ENCODE measurements at regions not wholly inside any gene's neighbourhood (a gene's known extent, or its start where the extent isn't known, plus 50 kb on each side); places are given as distances from the start of the nearest gene placed in this dataset.

DNA sequence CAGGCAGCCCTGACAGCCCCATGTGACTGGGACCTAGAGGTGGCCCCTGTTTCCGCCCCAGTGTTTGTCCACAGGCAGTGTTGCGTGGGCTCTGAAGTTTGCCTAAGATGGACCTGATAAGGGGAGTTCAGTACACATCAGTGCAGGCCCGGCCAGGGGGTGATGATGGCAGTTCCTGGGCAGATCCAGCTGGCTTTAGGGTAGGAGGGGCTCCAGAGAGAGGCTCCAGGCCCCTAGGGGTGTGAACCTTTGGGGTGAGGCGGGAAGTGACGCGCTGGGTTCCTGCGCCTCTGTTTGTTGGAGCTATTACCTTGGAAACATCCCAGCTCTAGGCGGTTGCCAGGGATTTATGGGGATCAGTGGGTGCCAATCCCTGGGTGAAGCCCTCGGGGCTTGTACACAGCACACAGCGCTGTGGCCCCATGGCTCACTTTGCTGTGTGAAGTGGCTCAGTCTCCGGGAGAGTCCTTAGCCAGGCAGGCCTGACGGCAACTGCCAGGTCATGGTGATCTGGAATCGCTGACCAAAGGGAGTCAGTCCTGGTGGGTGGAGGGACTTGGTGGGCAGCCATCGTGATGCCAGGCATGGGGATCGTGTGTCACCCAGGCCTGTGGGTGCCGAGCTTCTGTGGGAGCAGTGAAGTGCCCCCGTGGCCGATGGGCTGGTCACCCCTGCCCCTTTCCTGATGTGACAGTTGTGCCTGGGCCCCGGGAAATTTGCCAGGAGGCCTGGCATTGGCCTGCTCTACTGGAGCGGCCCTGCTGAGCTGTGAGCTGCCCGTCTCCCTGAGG lies 146.1 kb downstream of the SEC14L1 start (continued):
- TF ChIP-seq, protein P1, sequence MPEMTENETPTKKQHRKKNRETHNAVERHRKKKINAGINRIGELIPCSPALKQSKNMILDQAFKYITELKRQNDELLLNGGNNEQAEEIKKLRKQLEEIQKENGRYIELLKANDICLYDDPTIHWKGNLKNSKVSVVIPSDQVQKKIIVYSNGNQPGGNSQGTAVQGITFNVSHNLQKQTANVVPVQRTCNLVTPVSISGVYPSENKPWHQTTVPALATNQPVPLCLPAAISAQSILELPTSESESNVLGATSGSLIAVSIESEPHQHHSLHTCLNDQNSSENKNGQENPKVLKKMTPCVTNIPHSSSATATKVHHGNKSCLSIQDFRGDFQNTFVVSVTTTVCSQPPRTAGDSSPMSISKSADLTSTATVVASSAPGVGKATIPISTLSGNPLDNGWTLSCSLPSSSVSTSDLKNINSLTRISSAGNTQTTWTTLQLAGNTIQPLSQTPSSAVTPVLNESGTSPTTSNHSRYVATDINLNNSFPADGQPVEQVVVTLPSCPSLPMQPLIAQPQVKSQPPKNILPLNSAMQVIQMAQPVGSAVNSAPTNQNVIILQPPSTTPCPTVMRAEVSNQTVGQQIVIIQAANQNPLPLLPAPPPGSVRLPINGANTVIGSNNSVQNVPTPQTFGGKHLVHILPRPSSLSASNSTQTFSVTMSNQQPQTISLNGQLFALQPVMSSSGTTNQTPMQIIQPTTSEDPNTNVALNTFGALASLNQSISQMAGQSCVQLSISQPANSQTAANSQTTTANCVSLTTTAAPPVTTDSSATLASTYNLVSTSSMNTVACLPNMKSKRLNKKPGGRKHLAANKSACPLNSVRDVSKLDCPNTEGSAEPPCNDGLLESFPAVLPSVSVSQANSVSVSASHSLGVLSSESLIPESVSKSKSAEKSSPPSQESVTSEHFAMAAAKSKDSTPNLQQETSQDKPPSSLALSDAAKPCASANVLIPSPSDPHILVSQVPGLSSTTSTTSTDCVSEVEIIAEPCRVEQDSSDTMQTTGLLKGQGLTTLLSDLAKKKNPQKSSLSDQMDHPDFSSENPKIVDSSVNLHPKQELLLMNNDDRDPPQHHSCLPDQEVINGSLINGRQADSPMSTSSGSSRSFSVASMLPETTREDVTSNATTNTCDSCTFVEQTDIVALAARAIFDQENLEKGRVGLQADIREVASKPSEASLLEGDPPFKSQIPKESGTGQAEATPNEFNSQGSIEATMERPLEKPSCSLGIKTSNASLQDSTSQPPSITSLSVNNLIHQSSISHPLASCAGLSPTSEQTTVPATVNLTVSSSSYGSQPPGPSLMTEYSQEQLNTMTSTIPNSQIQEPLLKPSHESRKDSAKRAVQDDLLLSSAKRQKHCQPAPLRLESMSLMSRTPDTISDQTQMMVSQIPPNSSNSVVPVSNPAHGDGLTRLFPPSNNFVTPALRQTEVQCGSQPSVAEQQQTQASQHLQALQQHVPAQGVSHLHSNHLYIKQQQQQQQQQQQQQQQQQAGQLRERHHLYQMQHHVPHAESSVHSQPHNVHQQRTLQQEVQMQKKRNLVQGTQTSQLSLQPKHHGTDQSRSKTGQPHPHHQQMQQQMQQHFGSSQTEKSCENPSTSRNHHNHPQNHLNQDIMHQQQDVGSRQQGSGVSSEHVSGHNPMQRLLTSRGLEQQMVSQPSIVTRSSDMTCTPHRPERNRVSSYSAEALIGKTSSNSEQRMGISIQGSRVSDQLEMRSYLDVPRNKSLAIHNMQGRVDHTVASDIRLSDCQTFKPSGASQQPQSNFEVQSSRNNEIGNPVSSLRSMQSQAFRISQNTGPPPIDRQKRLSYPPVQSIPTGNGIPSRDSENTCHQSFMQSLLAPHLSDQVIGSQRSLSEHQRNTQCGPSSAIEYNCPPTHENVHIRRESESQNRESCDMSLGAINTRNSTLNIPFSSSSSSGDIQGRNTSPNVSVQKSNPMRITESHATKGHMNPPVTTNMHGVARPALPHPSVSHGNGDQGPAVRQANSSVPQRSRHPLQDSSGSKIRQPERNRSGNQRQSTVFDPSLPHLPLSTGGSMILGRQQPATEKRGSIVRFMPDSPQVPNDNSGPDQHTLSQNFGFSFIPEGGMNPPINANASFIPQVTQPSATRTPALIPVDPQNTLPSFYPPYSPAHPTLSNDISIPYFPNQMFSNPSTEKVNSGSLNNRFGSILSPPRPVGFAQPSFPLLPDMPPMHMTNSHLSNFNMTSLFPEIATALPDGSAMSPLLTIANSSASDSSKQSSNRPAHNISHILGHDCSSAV (CRISPR knock-in tag; IDR thresholded peaks at IDR 0.05; ENCODE audit: borderline replicate concordance), result no peak
- TF ChIP-seq, protein P2, sequence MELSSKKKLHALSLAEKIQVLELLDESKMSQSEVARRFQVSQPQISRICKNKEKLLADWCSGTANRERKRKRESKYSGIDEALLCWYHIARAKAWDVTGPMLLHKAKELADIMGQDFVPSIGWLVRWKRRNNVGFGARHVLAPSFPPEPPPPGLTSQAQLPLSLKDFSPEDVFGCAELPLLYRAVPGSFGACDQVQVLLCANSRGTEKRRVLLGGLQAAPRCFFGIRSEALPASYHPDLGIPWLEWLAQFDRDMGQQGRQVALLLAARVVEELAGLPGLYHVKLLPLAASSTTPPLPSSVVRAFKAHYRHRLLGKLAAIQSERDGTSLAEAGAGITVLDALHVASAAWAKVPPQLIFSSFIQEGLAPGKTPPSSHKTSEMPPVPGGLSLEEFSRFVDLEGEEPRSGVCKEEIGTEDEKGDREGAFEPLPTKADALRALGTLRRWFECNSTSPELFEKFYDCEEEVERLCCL (CRISPR knock-in tag; IDR thresholded peaks at IDR 0.05; ENCODE audit: borderline replicate concordance), result no peak
- peak; percentile 79 for TF ChIP-seq POLR2AphosphoS5 (IDR thresholded peaks at IDR 0.05; ENCODE audit: low read depth, low read length)
- peak; percentile 74 for TF ChIP-seq ZNF263 (CRISPR knock-in tag; IDR thresholded peaks at IDR 0.05)
- no peak for TF ChIP-seq TMF1 (CRISPR knock-in tag; IDR thresholded peaks at IDR 0.05; ENCODE audit: low read depth)
- no peak; the same call in 1 of the 2 replicates for TF ChIP-seq KLF12 (CRISPR knock-in tag; IDR thresholded peaks at IDR 0.05; ENCODE audit: borderline replicate concordance)
- peak; percentile 93 for TF ChIP-seq ZNF264 (CRISPR knock-in tag; IDR thresholded peaks at IDR 0.05)
- peak; percentile 79 for TF ChIP-seq ZNF501 (CRISPR knock-in tag; IDR thresholded peaks at IDR 0.05)
- TF ChIP-seq ZKSCAN1 (IDR thresholded peaks at IDR 0.05; ENCODE audit: low read length), result no peak; the same call in 1 of the 2 replicates
- no peak for TF ChIP-seq ATF7 (IDR thresholded peaks at IDR 0.05)
- TF ChIP-seq ATF7 (CRISPR knock-in tag; IDR thresholded peaks at IDR 0.05), result peak; percentile 91; the same call in 1 of the 2 replicates
- TF ChIP-seq NFYB (CRISPR knock-in tag; IDR thresholded peaks at IDR 0.05), result peak; percentile 36; the same call in 1 of the 2 replicates
- TF ChIP-seq, protein P3, sequence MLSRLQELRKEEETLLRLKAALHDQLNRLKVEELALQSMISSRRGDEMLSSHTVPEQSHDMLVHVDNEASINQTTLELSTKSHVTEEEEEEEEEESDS (CRISPR knock-in tag; IDR thresholded peaks at IDR 0.05; ENCODE audit: borderline replicate concordance), result peak; percentile 93; the same call in 1 of the 2 replicates
- 0 out of 2 replicates have a peak, but pooled peaks have one; percentile 57 for TF ChIP-seq ZNF557 (CRISPR knock-in tag; IDR thresholded peaks at IDR 0.05)
- TF ChIP-seq SRF (IDR thresholded peaks at IDR 0.05; ENCODE audit: low read depth, low read length), result peak; percentile 45; the same call in 1 of the 2 replicates
- peak; percentile 73; the same call in 1 of the 2 replicates for TF ChIP-seq CHCHD3 (CRISPR knock-in tag; IDR thresholded peaks at IDR 0.05)
- TF ChIP-seq ISL2 (CRISPR knock-in tag; IDR thresholded peaks at IDR 0.05), result peak; percentile 88
- peak; percentile 96 for TF ChIP-seq SIN3A (IDR thresholded peaks at IDR 0.05; ENCODE audit: borderline replicate concordance, low read depth, low read length)
- no peak for TF ChIP-seq PRPF4 (IDR thresholded peaks at IDR 0.05; ENCODE audit: low read depth, low read length, poor library complexity, severe bottlenecking)
- TF ChIP-seq, protein P4, sequence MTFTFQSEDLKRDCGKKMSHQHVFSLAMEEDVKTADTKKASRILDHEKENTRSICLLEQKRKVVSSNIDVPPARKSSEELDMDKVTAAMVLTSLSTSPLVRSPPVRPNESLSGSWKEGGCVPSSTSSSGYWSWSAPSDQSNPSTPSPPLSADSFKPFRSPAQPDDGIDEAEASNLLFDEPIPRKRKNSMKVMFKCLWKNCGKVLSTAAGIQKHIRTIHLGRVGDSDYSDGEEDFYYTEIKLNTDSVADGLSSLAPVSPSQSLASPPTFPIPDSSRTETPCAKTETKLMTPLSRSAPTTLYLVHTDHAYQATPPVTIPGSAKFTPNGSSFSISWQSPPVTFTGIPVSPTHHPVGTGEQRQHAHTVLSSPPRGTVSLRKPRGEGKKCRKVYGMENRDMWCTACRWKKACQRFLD (CRISPR knock-in tag; IDR thresholded peaks at IDR 0.05; ENCODE audit: borderline replicate concordance), result peak; percentile 90; the same call in 1 of the 2 replicates

Data from HepG2 (cell line).